H1 (cell line): ENCODE measurements at regions not wholly inside any gene's neighbourhood (a gene's known extent, or its start where the extent isn't known, plus 50 kb on each side); places are given as distances from the start of the nearest gene placed in this dataset.

Experiments
- ASH2L ChIP-seq: fragments of 200-600, 300-600 bp; sonication (generic); IDR thresholded peaks from one replicate; pipeline ENCODE4 v1.7.1; 2017; ENCODE audit warnings: low read length
- ATF3 ChIP-seq: IDR thresholded peaks from 2 replicates; pipeline ENCODE4 v1.6.1; 2011; ENCODE audit warnings: low read depth, mild to moderate bottlenecking, low read length; ENCODE audit not compliant: insufficient read depth
- BRCA1 ChIP-seq: IDR thresholded peaks from 2 replicates; pipeline ENCODE4 v1.6.1; 2012; ENCODE audit warnings: low read depth, low read length, improper control_type of control experiment
- CBX5 ChIP-seq: fragments of 300-800, 300-1000 bp; sonication (generic); IDR thresholded peaks from 2 replicates; pipeline ENCODE4 v1.7.1; 2016; ENCODE audit warnings: antibody characterized with exemption, low read length, low read depth
- CBX8 ChIP-seq: fragments of 300-800, 300-1000 bp; sonication (generic); IDR thresholded peaks from 2 replicates; pipeline ENCODE4 v1.7.1; 2016; ENCODE audit warnings: low read depth, low read length, borderline replicate concordance
- CREB1 ChIP-seq: IDR thresholded peaks from 2 replicates; pipeline ENCODE4 v1.6.1; 2012; ENCODE audit warnings: inconsistent platforms
- CTCF ChIP-seq, 3 experiments: IDR thresholded peaks; 1 replicate in 2 of 3; 2 replicates in 1 of 3; pipeline versions ENCODE4 v1.5.1 to v1.6.1; 2011; ENCODE audit warnings: low read length in 3 of 3, mild to moderate bottlenecking in 3 of 3, inconsistent platforms in 2 of 3, low read depth in 1 of 3, moderate library complexity in 1 of 3; ENCODE audit not compliant: insufficient read depth in 1 of 3; ENCODE audit errors: control extremely low read depth in 1 of 3
- FOSL1 ChIP-seq: IDR thresholded peaks from 2 replicates; pipeline ENCODE4 v1.6.1; 2011; ENCODE audit warnings: mild to moderate bottlenecking, low read depth, low read length, moderate library complexity; ENCODE audit not compliant: insufficient read depth
- HDAC6 ChIP-seq: IDR thresholded peaks from one replicate; pipeline ENCODE4 v1.7.1; 2012; ENCODE audit warnings: low read depth, mild to moderate bottlenecking, inconsistent platforms, low read length, moderate library complexity
- KDM5A ChIP-seq: fragments of 200-600 bp; IDR thresholded peaks from 2 replicates; pipeline ENCODE4 v1.7.1; 2012; ENCODE audit warnings: mild to moderate bottlenecking, low read length, inconsistent platforms, mixed read lengths
- PHF8 ChIP-seq: fragments of 200-600 bp; sonication (generic); conservative IDR thresholded peaks from 2 replicates; pipeline ENCODE4 v1.7.1; 2012; ENCODE audit warnings: low read depth, mild to moderate bottlenecking, inconsistent platforms, low read length, moderate library complexity
- POLR2A ChIP-seq, 2 experiments: IDR thresholded peaks; 1 replicate in 1 of 2; 2 replicates in 1 of 2; pipeline ENCODE4 v1.6.1; 2011; ENCODE audit warnings: low read depth in 2 of 2, low read length in 2 of 2, mild to moderate bottlenecking in 2 of 2; ENCODE audit errors: control extremely low read depth in 1 of 2
- POLR2AphosphoS5 ChIP-seq: IDR thresholded peaks from 2 replicates; pipeline ENCODE4 v1.6.1; 2011; ENCODE audit warnings: low read depth, low read length
- RNF2 ChIP-seq: fragments of 200-900, 300-1000 bp; sonication (generic); IDR thresholded peaks from 2 replicates; pipeline ENCODE4 v1.7.1; 2016; ENCODE audit warnings: borderline replicate concordance, low read depth, mild to moderate bottlenecking, antibody characterized with exemption, low read length; ENCODE audit not compliant: poor library complexity, severe bottlenecking; ENCODE audit errors: missing control alignments
- TAF7 ChIP-seq: optimal IDR thresholded peaks from 2 replicates; pipeline ENCODE3; 2011; ENCODE audit warnings: low read depth, mild to moderate bottlenecking, inconsistent platforms, low read length, moderate library complexity, borderline replicate concordance
- YY1 ChIP-seq: IDR thresholded peaks from 2 replicates; pipeline ENCODE4 v1.6.1; 2011; ENCODE audit warnings: low read depth, mild to moderate bottlenecking, low read length

GRCh38 chr3:34038131-34038530, 239.7 kb downstream of the PDCD6IP start (continued):
- no peak for TF ChIP-seq CBX5
- TF ChIP-seq TAF7: no peak
- TF ChIP-seq CBX8: no peak
- TF ChIP-seq KDM5A: no peak
- no peak for TF ChIP-seq YY1
- TF ChIP-seq BRCA1: no peak
- no peak for TF ChIP-seq ASH2L
- TF ChIP-seq FOSL1: no peak
- TF ChIP-seq CTCF (IDR thresholded peaks at IDR 0.05; ENCODE audit: control extremely low read depth in 1 of 3, insufficient read depth in 1 of 3, low read depth in 1 of 3, low read length in 3 of 3): no peak
- TF ChIP-seq HDAC6: no peak
- TF ChIP-seq ATF3: no peak
- no peak for TF ChIP-seq PHF8
- TF ChIP-seq CREB1: no peak
- no peak for TF ChIP-seq RNF2
- TF ChIP-seq POLR2A (IDR thresholded peaks at IDR 0.05; ENCODE audit: control extremely low read depth in 1 of 2, low read depth in 2 of 2, low read length in 2 of 2): no peak
- TF ChIP-seq POLR2AphosphoS5: no peak
- TF ChIP-seq, all 59 proteins: peak for 0
